Testis (tissue), 2 donors: ENCODE measurements at regions not wholly inside any gene's neighbourhood (a gene's known extent, or its start where the extent isn't known, plus 50 kb on each side); places are given as distances from the start of the nearest gene placed in this dataset.

Experiments used
- POLR2A ChIP-seq: fragments of 450-650 bp; IDR thresholded peaks from one replicate; pipeline ENCODE4 v1.6.1; 2017; ENCODE audit warnings: antibody characterized with exemption, mild to moderate bottlenecking, moderate library complexity
- TF ChIP-seq, protein P1 (sequence below), 3 experiments: fragments of 450-650 bp in 2 of 3; fragments of 200-600 bp in 1 of 3; sonication (generic) in 1 of 3; IDR thresholded peaks; one replicate each; pipeline ENCODE4 v1.5.1; 2016 to 2019; ENCODE audit warnings: antibody characterized with exemption in 3 of 3, mild to moderate bottlenecking in 2 of 3, moderate library complexity in 1 of 3

DNA sequence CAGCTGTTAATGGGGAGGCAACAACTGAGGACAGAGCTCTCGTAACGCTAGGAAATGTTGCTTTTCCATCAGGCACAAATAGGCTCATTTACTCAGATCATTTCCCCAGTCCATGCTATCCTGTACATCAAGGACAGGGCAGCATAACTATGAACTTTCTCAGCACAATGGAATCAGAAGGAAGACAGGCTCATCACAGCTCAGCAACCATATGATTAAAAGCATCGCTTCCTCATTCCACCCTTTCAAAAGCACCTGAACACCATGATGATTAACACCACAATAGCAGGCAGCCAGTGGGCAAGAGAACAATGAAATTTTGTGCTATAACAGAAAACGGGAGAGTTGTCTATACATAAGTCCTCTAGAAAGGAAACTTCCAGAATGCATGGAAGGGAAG is 297.8 kb downstream of the ZNF674 start:
- TF ChIP-seq POLR2A = no peak
- TF ChIP-seq, protein P1, sequence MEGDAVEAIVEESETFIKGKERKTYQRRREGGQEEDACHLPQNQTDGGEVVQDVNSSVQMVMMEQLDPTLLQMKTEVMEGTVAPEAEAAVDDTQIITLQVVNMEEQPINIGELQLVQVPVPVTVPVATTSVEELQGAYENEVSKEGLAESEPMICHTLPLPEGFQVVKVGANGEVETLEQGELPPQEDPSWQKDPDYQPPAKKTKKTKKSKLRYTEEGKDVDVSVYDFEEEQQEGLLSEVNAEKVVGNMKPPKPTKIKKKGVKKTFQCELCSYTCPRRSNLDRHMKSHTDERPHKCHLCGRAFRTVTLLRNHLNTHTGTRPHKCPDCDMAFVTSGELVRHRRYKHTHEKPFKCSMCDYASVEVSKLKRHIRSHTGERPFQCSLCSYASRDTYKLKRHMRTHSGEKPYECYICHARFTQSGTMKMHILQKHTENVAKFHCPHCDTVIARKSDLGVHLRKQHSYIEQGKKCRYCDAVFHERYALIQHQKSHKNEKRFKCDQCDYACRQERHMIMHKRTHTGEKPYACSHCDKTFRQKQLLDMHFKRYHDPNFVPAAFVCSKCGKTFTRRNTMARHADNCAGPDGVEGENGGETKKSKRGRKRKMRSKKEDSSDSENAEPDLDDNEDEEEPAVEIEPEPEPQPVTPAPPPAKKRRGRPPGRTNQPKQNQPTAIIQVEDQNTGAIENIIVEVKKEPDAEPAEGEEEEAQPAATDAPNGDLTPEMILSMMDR (IDR thresholded peaks at IDR 0.05) = no peak
